ENCODE measurements at regions not wholly inside any gene's neighbourhood (a gene's known extent, or its start where the extent isn't known, plus 50 kb on each side); places are given as distances from the start of the nearest gene placed in this dataset.

DNA sequence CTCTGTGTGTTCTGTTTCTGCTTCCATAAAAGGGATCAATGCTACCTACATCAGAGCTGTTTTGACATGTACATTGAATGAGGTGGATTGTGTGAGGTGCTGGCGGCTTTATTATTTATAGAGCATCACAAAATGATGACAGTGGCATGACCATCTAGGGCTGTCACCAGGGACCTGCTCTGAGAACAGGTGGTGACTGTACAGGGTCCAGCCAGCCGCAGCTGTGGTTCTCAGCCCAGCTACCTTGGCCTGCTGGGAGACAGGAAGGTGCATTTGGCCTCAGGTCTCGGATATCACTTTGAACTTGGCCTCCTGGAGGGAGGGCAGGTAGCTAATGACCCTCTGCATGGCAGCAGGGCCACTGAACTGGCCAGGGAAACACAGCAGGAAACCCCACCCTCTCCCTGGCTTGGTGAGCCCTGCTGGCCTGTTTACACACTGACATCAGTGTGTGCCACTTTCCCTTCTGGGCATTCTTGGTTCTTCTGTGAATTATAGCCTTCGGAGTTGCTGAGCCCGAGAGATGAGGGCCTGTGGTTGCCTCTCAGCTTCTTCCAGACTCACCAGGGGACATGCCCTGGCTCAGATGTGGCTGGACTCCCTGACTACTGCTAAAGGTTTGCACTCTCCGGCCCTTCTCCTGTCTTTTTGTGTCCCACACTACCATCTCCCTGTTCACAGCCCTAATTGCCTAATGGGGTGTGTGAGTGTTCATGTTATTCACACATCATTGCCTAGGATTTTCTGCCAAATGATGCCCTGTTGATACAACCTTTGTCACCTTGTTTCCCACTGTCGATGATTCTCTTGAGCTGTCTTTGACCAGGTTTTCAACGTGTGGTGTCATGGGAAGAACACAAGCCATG is 109.2 kb upstream of the RAB12 start:
- DNase-seq (ENCODE audit: low read depth in 3 of 3, low spot score in 2 of 3) = no peak

DNA sequence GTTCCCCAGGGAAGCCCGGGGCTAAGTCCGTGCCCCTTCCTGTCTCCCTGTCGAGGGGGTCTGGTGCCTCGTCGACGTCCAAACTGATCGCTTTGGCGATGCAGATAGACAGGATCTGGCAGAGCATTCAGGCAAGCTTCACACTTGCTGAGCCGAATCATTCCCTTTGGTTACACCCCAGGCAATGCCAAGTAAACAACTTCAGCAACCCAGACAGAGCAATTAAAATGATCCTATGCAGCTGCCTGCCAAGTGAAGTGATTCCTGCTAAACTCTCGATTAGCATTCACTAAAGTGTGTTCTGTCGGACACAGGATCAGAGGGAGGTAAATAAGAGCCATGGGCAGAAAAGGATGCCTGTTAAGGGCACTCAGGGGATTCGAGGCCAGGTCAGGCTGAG is 108.2 kb upstream of the RAB12 start:
- DNase-seq (ENCODE audit: low read depth in 3 of 3, low spot score in 2 of 3) = peak in 1 of 3 donors; percentile 68

DNA sequence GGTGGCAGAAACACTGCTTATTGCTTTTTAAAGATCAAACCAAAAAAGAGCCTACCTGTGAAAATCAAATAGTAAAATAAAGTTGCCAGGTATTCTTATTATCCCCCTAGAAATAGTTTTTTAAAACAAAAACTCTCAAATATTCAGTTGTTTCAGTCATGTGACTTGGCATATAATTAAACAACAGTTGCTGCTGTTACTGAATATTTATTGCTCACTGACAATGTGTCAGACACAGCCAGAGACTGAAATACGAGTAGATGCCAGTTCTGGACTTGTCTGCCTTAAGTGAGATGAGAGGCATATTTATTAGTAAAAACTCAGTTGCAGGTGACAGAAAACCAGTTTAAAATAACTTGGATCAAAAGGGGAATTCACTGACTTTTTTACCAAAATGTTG is 106.0 kb upstream of the RAB12 start:
- DNase-seq (ENCODE audit: low read depth in 3 of 3, low spot score in 2 of 3) = no peak

DNA sequence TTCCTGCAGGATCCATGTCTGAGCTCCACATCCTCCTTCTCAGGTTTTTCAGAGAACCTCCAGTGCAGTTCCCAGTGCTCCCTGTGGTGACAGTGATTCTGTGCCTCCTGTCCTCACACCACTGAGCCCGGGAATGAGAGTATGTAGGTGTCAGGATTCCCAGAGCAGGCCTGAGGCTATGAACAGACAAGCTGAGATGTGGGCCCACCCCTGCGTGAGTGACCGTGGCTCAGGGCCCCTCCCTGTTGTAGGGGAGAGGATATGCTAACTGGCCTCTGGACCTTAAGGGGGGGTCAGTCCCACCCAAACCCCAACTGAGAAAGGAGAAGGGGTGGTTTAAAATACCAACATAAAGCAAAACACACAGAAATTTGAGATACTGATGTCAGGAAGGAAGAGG is 104.8 kb upstream of the RAB12 start:
- no peak for DNase-seq (ENCODE audit: low read depth in 3 of 3, low spot score in 2 of 3)

DNA sequence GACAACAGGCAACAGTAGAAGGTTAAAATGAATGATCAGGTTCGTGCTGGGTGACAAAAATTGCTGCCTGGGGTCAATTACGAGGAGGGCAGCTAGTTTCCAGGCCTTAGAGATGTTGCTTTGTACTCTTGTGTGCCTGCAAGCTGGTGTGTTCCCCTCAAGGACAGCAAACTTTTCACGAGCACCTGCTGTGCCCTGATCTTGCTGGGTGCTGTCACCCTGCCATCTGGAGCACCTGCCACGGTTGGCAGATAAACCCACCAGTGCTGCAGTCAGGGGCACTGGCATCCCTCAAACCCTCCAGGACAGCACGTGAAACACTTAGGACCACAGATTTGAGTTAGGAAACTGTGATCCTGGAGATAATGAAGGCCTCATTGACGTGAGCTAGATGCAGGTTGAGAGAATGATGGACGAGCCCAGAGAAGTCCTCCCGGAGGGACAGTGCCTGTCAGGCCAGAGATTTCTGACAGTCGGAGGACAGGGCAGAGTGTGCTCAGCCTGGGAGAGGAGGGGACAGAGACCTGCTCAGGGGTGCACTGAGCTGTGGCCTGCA is 104.3 kb upstream of the RAB12 start:
- no peak for DNase-seq (ENCODE audit: low read depth in 3 of 3, low spot score in 2 of 3)

DNA sequence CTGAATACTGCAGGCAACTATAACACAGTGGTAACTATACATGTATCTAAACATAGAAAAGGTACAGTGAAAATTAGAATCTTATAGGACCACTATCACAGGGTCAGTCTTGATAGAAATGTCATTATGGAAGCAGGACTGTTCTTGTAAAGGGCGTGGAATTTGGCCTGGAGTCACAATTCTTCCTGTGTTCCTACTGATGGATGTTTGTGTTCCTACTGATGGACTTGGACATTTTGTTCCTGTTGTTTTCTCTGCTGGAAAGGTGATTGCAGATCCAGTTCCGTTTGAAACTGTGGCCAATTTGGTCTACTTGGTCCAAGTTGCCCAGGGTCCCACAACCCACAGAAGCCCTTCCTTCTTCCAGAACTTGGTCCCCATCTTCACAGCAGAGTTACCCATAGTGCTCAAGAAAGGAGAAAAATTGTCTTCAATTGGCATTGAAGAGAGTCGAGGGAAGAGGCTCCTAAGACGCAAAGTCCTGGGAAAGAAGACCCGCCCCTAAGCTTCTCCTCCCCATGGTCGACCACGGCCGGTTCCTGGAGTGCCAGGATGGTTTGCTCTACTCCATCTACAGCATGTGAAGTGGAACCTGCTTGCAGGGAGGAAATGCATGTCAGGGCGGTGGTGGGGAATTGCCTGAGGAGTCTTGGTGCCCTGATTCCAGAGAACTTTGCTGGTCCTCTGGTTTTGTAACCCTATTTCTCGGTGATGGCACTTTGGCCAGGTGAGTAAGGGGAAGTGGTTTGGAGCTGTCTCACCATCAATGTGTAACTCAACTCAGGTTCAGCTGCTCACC is 102.8 kb upstream of the RAB12 start:
- no peak for DNase-seq (ENCODE audit: low read depth in 3 of 3, low spot score in 2 of 3)

DNA sequence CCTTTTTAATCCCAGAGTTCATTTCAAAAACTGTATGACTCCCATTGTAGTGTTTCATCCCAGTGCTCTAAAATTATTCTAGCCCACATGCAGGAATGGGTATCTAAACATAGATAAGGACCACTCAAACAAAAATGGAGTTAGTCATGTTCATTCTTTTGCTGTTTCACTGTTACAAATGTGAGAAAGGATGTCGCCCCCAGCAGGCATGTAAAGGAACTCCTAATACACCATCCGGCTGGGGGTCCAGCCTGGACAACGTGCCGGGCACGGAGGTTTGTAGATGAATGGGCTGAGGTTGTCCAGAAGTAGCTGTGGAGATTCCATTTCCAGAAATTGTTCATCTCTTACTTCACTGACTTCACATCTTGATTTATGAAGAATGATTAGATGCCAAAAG is 101.9 kb upstream of the RAB12 start:
- DNase-seq (ENCODE audit: low read depth in 3 of 3, low spot score in 2 of 3) = no peak

DNA sequence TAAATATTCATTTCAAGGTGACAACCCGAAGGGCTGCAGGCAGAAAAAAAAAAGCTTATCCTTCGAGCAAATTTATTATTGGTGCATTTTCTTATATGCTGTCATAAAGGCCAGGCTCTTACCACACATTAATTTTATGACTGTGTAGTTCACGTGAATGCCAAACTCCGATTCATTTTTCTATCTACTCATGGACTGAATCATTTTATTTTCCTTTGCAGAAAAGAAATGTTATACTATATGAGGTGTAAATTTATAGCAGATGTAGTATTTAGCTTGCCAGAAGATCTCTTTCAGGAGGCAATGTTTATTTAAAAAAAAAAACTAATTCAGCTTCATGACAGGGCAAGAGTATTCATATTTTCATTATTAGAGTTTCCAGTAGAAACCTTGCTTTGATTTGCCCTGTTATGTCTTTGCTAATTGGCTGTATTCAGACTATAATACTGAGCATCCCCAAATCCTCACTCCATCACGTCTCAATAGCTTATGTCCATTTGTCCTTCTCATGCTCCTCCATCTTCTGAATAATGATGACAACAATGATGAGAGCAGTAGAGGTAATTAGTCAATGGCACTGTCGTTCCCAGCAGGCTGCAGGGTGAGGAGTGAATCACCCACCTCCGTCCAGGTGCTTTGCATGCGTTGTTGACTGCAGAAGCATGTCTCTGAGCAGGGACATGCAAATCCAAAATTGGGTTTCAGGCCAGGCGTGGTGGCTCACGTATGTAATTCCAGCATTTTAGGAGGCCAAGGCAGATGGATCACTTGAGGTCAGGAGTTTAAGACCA is 101.1 kb upstream of the RAB12 start:
- no peak for DNase-seq (ENCODE audit: low read depth in 3 of 3, low spot score in 2 of 3)

DNA sequence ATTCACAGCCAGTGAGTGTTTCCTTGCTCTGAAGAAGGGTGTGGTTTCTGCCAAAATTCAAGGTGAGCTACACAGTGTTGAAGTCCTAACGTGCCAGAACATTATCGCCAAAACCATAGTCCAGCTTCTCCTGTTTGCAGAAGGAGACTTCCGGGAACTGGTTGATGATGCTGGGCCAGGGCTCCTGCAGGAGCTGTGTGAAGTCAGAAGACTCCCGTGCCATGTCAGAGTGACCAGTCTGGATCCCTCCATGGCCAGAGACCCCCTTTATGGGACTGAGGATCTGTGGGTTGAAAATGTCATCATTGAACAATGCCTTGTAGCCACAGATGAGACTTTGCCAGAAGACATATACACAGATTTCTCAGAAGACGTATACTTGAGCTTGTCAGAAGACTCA is 96.0 kb upstream of the RAB12 start:
- DNase-seq (ENCODE audit: low read depth in 3 of 3, low spot score in 2 of 3) = no peak

DNA sequence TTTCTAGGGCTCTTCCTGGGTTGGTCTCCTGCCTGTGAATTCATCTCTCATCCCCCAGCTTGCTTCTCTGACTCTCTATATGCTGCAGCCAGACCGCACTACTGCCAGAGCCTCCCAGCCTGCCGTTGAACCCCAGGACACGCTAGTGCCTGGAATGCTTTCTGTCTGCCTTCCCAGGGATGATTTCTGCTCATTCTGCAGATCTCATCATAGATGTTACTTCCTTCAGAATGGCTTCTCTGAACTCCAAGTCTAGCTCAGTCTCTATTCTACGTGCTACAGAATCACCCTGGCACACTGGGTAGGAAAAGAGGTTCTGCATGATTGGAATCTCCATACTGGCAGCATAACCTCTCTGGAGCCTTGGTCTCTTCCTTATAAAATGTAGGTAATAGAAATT is 94.8 kb upstream of the RAB12 start:
- DNase-seq (ENCODE audit: low read depth in 3 of 3, low spot score in 2 of 3) = no peak

DNA sequence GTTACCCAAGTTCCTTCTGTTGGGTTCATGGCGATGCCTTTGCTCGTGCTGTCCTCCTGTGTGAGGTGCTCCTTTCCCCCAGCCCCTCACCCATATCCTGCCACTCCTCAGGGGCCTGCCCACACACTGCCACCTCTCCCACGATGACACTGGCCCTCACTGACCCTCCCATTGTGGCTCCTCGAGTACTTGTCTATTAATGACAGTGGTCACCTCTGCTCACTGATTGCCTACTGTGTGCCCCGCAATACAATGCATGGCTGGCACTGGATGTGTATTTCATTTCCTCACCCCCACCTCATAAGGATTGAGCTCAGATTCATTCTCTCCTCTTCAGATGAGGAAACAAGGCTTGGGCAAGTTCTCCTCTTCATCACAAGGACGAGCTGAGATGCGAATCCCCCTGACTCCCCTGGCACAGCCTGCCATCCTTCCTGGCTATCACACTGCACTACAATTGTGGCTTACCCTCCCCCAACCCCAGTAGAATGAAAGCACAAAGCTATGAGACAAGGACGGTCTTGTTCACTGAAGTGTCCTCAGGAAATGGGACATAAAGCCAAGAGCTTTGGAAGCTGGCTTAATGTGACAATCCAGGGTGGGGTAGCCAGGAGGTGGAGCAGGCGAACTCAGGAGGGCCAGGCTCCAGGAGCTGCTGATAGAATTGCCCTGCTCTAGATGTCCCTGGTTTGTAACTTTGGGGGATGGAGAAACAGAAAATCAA is 93.9 kb upstream of the RAB12 start:
- no peak for DNase-seq (ENCODE audit: low read depth in 3 of 3, low spot score in 2 of 3)

DNA sequence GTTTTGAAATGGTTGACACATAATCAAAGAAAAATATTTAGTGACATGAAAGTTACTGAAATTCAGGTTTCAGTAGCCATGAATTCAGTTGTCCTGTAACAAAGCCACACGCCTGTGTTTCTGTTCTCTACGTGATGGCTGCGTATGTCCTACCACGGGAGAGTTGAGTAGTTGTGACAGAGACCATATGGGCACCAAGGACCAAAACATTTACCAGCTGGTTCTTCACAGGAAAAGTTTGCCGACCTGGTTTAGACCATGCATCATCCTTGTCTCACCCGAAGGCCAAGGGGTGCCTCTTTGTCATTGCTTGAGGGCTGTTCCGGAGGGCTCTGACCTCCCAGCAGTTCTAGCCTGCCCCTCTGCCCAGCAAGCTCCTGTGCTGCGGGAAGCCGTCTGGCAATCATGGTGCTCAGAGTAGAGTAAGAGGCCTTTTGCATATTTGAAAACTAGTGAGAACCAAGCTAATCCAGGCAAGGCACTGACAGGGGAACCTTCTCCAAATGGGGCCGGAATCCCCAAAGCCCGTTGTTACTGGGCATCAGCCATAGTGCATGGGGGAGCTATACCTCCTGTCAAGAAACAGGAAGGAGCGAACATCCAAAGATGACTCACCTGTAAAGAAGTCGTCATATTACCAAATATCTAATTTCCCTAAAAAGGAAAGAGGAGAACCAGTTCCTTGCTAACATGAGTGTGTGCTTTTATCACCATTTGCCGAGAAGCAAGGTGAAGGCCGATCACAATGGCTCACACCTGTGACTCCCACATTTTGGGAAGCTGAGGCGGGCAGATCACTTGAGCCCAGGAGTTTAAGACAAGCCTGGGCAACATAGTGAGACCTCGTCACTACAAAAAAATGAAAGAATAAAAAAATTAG is 92.6 kb upstream of the RAB12 start:
- DNase-seq (ENCODE audit: low read depth in 3 of 3, low spot score in 2 of 3) = no peak

DNA sequence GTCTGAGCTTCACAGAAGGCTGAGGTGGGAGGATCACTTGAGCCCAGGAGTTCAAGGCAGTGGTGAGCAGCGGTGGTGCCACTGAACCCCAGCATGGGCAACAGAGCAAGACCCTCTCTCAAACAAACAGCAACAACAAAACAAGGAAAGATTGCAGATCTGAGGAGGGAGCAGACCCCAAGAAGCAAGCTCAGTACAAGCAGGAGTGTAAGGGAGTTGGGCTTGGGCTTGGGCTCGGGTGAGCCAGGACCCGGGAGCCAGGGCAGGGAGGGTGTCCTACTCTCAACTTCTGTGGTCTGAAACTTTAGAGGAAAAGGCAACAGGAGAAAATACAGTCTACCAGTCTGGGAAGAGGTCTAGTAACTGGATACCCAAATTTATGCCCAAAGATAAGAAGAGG is 92.0 kb upstream of the RAB12 start:
- no peak for DNase-seq (ENCODE audit: low read depth in 3 of 3, low spot score in 2 of 3)

DNA sequence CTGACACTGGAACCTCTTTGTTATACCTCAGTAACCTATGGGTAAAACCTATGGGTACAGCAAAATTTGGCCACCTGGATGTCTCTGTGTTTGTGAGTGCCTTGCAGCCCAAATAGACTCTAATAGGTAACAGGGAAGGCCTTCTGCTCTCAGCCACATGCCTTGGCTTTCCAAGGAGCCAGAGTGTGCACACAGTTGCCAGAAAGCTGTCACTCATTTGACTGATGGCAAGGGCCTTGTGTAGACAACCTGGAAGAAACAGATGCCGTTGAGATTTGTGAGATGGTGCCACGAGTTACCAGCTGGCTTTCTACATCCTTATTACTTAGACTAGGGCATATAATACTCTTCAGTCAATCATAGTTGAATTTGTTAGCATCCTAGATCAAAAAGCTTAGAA is 90.1 kb upstream of the RAB12 start:
- no peak for DNase-seq (ENCODE audit: low read depth in 3 of 3, low spot score in 2 of 3)

DNA sequence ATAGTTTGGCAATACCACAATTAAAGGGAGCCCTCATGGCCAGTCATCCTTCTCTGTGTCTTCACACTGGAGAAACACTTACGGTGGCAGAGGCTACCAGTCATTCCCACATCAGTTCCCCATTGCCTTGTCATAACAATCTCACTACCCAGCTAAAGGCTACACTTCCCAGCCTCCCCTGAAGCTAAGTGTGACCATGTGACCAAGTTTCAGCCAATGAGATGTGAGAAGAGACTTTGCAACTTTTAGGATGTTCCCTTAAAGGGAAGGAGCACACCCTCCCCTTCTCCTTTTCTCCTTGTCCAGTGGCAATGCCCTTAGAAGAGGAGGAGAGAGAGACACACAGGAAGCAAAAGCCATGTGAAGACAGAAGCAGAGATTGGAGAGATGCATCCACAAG is 89.0 kb upstream of the RAB12 start:
- no peak for DNase-seq (ENCODE audit: low read depth in 3 of 3, low spot score in 2 of 3)

DNA sequence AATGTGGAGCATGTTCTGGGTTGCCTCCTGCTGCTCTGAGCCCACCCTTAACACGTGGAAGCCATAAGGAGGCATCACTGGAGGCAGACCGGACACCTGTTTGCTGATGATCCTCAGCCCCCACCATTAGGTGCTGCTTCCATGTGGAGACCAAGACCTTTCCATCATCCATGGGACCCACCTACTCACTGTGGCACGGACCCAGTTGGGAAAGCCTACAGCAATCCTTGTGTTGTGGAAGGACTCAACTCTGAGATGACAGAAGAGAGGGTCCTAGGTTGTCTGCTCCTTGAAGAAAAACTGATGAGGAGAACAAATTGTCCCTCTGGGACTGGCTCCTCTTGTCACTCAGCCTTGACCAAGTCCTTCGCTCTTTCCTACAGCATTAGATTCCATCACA is 86.5 kb upstream of the RAB12 start:
- DNase-seq (ENCODE audit: low read depth in 3 of 3, low spot score in 2 of 3) = no peak

DNA sequence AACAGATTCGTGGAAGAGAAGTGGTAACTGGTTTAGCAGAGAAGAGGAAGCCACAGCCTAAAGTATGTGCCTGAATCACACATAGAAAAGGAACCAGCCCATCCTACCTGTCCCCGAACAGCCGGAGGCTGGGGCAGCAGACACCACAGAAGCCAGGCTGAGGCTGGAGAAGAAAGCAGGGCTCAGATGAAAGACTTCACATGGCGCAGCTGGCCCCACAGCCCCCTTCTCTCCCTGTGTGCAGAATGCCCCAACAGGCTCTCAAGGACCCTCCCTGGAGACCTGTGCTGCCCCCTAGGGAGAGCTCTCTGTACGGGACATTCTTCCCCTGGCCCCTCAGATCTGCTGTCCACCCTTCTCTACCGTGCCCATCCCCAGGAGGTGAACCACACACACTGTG is 83.5 kb upstream of the RAB12 start:
- no peak for DNase-seq (ENCODE audit: low read depth in 3 of 3, low spot score in 2 of 3)

DNA sequence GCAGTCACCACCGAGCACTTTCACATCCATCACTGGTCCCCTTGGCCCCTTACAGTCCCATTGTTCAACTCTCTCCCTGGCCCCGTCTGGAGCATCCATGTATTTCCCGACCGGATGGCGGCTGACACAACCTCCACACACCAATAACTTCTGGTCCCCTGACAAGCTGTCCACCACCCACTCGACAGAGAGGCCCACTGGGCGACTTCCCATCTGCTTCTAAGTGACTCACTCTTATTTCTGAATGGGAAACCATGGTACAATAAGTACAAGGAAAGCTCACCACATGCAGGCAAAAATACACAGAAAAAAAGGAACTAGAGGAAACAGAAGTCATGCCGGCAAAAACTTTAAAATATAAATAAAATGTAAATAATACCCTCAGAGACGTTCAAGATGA is 82.9 kb upstream of the RAB12 start:
- no peak for DNase-seq (ENCODE audit: low read depth in 3 of 3, low spot score in 2 of 3)

DNA sequence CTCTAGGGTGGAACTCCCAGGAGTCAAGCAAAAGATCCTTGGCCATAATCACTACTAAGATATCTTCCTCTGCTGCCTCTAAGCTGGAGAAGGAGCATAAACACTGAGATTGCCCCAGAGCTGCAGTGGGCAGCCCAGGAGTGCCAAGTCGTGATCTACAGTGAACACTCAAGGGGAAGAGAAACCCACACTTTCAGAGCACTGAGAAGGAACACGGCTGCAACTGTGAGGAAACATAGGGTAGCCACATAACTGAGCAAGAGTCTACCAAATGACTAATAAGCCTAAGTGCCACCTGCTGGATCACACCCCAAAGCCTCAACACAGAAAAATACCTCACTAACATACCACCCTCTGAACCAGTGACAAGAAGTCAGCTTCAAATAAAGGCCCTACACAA is 79.6 kb upstream of the RAB12 start:
- DNase-seq (ENCODE audit: low read depth in 3 of 3, low spot score in 2 of 3) = no peak
